ENCODE measurements at regions not wholly inside any gene's neighbourhood (a gene's known extent, or its start where the extent isn't known, plus 50 kb on each side); places are given as distances from the start of the nearest gene placed in this dataset.
"Not testable (repeated sequence)": the region's sequence is repeated elsewhere in the genome, so short reads cannot be mapped to it uniquely, and the experiment has no call there.

DNA sequence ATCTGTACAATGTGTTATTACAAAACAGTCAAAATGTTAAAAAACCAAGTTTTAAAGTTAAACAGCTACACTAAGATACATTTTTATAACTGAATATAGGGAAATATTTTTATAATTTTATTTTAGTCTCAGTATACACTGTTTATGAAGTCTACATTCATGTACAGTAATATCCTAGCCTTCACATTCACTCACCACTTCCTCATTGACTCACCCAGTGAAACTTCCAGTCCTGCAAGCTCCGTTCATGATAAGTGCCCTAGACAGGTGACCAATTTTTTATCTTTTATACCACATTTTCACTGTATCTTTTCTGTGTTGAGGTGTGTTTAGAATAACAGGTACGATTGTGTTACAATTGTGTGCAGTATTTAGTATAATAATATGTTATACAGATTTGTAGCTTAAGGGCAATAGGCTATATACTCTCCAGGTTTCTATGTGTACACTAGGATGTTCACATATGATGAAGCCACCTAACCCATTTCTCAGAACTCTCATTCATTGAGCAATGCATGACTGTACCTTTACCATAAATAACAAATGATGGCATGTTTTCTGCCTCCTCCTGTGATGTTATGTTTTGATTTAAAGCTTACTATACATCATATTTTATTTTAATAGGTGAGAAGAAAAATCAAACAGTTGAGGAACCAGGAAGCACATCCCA, 388.4 kb upstream of the NDN start:
- no peak for DNase-seq (ENCODE audit: low read depth)
- TF ChIP-seq CTCF (conservative IDR thresholded peaks at IDR 0.05; ENCODE audit: low read depth, low read length): no peak
- H3K4me3 ChIP-seq (ENCODE audit: low read length): no peak overlapping the region

DNA sequence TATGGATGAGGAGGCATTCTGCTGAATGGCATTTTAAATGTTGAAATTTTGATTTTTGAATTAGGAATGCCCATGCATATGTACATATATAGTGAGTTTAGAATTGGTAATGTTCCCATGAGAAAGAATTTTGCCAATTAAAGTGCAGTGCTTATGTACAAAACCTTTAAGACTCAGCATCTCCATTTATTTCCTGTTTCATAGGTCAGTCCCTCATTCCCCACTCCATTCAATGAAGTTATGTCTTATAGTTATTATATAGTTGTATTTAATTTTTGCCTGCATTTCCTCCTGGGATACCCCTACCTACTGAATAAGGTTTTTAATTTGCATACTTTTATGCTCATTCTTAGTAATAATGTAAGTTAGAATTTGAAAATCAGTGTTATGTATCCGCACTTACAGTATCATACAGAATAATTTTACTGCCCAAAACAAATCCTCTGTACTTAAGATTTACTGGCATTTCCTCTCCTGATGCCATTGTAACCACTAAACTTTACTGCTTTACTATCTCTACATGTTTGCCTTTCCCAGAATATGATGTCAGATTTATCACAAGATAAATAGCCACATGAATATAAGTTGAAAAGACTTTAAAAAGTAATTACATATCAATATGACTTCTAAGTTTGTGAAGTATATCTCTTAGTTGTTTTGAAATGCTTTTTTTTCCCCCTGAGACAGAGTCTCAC, 389.1 kb upstream of the NDN start:
- no peak for TF ChIP-seq CTCF (conservative IDR thresholded peaks at IDR 0.05; ENCODE audit: low read depth, low read length)
- H3K4me3 ChIP-seq (ENCODE audit: low read length): no peak overlapping the region
- DNase-seq (ENCODE audit: low read depth): no peak

GRCh38 chr15:24078310-24079029, 391.4 kb upstream of the NDN start:
- TF ChIP-seq CTCF (conservative IDR thresholded peaks at IDR 0.05; ENCODE audit: low read depth, low read length): no peak

DNA sequence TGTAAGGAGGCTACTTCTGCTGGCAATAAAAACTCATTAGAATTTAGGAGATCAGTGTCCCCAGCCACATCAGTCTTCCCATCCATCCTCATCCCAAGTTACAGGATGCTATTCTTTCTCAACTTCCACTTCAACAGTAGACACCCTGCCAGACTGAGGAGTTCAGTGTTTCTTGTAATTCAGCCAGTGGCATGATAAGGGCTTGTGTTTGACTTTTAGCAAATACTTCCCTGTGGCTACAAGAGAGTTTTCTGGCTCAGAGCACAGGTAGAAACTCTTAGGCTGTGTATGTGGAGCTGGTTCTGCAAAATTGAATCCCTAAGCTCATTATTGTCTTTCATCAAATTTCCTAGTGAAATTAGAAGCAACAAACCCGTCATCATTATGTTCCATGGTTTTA, 401.8 kb upstream of the NDN start:
- DNase-seq (ENCODE audit: low read depth); H3K4me3 ChIP-seq (ENCODE audit: low read length): not testable (repeated sequence)

More at GRCh38 chr15:24078310-24079029, 391.4 kb upstream of the NDN start:
- no peak for DNase-seq (ENCODE audit: low read depth)
- H3K4me3 ChIP-seq (ENCODE audit: low read length): no peak overlapping the region

DNA sequence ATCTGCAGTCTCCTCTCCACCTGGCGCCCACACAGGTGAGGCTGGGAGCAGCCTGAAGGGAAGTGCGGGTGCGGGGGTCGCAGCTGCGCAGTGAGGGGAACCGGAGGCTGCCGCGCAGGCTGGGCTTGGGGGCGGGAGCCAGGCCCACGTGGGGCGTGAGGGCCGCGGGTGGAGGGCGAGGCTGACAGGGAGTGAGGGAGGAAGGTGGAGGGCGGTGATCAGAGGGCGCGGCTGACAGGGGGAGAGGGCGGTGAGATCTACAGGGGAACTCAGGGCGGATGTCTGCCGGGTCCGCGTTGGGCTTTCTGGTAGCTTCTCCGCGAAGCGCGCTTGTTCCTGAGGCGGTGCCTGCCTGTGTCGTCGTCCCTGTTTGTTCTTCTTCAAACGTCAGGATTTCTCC, 414.4 kb upstream of the NDN start:
- not testable (repeated sequence) for H3K4me3 ChIP-seq (ENCODE audit: low read length); DNase-seq (ENCODE audit: low read depth)

- not testable (repeated sequence) for H3K4me3 ChIP-seq (ENCODE audit: low read length); DNase-seq (ENCODE audit: low read depth)
Observed at GRCh38 chr15:24107524-24107923, 420.4 kb upstream of the NDN start.

- not testable (repeated sequence) for H3K4me3 ChIP-seq (ENCODE audit: low read length); DNase-seq (ENCODE audit: low read depth)
Observed at GRCh38 chr15:24107948-24108347, 420.8 kb upstream of the NDN start.

- not testable (repeated sequence) for H3K4me3 ChIP-seq (ENCODE audit: low read length); DNase-seq (ENCODE audit: low read depth)
Observed at GRCh38 chr15:24108349-24108748, 421.2 kb upstream of the NDN start.

GRCh38 chr15:24139622-24140021, 452.5 kb upstream of the NDN start:
- not testable (repeated sequence) for DNase-seq (ENCODE audit: low read depth); H3K4me3 ChIP-seq (ENCODE audit: low read length)

DNA sequence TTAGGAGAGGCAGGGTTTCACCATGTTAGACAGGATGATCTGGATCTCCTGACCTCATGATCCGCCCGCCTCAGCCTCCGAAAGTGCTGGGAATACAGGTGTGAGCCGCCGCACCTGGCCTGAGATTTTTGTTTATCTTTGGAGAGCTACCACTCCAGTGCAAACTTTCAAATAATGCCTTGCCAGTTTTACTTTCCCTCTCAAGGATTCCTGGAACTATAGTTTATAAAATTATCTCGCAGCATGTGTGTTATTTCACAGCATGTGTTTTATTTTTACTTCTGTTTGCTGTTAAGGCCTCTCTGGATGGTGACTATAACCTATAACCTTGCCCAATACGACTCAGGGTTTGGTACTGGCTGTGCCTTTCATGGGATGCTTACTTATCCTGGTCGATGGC, 458.0 kb upstream of the NDN start:
- DNase-seq (ENCODE audit: low read depth); H3K4me3 ChIP-seq (ENCODE audit: low read length): not testable (repeated sequence)

DNA sequence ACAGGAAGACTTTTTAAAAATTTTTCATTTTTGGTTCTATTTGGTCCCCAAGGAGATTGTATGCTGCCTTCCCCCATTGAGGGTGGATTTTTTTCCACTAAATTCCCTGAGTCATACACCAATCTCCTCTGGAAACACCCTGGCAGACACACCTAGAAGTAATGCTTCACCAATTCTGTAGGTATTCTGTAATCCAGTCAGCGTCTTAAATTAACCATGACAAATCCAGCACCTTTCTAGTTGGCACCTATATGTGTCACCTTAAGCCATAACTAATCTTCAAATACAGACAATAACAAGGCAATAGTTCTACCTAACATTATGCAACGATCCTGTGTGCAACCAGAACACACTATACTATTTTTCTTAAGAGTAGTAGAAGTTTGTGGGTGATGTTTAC, 459.1 kb upstream of the NDN start:
- no peak for TF ChIP-seq CTCF (conservative IDR thresholded peaks at IDR 0.05; ENCODE audit: low read depth, low read length)
- no peak for DNase-seq (ENCODE audit: low read depth)
- no peak overlapping the region for H3K4me3 ChIP-seq (ENCODE audit: low read length)
